COLO829 (cell line): ENCODE measurements at regions not wholly inside any gene's neighbourhood (a gene's known extent, or its start where the extent isn't known, plus 50 kb on each side); places are given as distances from the start of the nearest gene placed in this dataset.

Source experiments
- DNase-seq: peaks from one replicate; pipeline ENCODE4 v3.0.0; 2012; ENCODE audit warnings: low spot score

GRCh38 chr3:31004025-31004678, 109.7 kb upstream of the GADL1 start:
- no peak for DNase-seq

DNA sequence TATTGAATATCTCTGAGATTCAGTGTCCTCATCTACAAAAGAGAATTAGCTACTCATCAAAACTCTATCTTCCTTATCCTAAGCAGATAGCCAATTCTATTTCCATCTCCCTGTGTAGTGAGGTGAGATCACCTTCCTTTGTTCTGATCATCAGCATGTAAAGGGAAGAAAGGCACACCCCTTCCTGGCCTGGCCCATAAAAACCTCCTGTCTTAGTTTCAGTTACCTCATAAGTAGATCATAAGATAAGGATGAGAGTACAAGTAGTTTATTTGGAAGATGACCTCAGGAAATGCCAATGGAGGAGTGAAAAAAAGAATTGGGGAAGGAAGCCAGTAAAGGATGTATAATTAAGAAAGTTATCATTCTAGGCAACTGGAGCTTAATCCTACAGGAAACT, 114.5 kb upstream of the GADL1 start:
- no peak for DNase-seq

- DNase-seq, result no peak
Observed at GRCh38 chr3:31009881-31010280, 115.4 kb upstream of the GADL1 start.

GRCh38 chr3:31010491-31010890, 116.0 kb upstream of the GADL1 start:
- no peak for DNase-seq

DNA sequence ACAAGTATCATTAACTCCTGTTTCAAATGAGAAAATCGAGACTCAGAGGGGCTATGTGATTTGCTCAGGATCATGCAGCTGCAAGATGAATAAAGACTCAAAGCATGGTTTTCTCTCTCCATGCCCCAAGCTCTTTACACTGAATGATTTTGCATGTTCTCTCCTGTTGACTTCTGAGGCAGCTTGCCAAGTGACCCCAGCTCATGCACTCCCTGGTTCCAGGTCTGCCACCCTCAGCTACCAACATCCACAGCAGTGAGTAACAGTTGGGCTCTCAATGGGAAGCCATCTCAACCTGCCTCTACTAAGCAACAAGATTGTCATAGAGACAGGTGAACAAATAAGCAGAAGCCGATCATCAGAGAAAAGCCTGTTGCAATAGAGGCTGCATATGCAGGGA, 116.9 kb upstream of the GADL1 start:
- DNase-seq, result no peak

DNA sequence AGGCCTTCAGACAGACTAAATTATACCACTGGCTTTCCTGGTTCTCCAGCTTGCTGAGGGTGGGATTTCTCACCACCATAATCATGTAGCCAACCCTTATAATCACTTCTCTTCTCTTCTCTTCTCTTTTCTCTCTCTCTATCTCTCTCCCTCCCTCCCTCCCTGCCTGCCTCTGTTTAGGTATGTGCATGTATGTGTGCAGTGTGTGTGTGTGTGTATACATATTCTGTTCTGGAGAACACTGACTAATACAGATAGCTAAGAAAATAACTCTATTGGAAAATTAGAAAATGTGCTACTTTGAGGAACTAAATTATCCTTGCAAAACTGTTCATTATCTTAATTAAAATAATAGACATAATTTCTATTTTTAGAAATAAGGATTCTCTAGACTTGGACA, 118.6 kb upstream of the GADL1 start:
- DNase-seq, result no peak

- DNase-seq, result no peak
Observed at GRCh38 chr3:31013843-31014242, 119.4 kb upstream of the GADL1 start.

DNA sequence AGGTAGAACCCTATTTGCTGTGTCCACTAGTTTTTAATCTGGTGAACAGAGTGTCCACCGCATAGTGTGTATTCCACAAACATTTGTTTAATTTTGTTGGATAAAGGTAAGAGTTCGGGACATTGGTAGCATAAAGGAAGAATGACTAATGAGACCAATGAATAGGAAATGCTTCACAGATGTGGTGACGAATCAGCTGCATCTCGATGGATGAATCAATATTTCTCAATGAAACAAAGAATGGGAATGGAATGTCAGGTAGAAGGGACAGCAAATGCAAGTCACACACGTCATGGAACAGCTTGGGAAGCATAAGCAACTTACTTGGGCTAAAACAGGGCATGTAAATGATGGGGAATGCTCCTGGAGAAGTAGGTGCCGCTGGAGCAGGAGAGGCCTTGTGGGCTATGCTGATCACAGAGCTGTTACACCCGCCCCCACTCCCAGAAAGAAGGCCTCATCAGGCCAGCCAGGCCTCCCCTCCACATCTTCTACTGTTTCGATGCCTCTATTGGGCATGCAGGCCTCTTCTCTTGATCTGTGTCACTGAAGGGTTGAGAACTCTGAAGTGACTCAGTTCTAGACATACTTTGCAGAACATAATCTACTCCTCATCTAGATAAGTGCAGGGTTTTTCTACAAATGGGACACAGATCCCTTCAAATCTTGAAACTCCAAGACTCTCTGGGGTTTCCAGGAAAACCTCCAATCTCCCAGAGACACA, 120.0 kb upstream of the GADL1 start:
- no peak for DNase-seq

DNA sequence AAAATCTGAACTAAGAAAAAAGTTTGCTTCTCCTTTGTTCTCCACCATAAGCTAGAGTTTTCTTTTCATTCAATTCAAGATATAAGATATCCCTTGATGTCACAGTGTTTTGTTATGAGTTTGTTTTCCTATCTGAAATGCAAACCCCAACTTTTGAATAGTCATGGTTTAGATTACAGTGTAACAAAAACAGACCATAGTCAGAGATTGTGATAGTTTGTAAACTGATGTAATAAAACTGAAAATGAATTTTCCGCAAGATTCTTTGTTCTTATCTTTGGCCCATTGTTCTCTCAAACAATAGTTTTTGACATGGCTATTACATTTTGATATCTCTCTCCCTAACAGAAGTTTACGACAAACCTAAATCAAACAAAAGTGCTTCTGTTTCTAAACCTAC, 121.7 kb upstream of the GADL1 start:
- no peak for DNase-seq

- no peak for DNase-seq
Observed at GRCh38 chr3:31022716-31023115, 128.3 kb upstream of the GADL1 start.

GRCh38 chr3:31025541-31025940, 131.1 kb upstream of the GADL1 start:
- DNase-seq, result no peak

DNA sequence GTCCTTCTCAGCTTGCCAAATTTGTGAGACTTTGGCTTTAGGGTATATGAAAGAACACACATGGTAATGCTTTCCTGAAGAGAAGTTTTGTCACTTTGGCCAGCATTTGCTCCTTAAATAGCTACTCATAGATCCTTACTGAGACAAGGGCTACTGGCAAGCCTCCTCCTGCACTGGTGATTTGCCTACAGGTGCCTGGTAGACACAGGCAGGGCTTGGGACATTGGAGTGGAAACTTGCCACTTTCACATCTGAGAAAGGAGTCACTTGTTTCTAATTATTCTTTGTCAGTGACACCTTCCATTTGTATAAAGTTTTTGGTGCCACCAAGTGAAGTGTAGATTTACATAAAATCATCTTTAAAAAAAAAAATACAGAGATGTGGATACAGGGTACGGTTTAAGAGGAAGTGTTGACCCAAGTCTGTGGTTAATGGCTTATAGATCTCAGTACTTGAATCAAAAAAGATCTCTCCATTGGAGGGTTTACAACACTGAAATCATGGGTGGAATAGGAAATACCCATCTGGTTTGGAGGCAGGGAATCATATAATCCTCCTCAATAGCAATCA, 132.8 kb upstream of the GADL1 start:
- DNase-seq, result no peak

- no peak for DNase-seq
Observed at GRCh38 chr3:31027914-31028313, 133.5 kb upstream of the GADL1 start.

DNA sequence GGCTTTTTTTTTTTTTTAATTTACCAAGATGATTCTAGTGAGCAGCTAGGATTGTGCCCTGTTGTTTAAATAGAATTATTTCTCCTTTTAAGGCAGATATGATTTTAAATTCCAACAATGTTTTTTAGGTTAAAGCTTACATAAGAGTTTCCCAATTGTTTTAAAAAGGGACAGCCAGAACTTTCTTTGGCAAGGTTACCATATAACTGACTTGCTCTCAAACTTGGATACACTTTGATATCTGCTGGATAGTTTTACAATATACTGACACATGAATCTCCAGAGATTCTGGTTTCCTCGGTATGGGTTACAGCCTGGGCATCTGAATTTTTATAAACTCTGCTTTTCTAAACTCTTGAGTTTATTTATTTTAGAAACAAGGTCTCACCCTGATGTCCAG, 134.3 kb upstream of the GADL1 start:
- no peak for DNase-seq

DNA sequence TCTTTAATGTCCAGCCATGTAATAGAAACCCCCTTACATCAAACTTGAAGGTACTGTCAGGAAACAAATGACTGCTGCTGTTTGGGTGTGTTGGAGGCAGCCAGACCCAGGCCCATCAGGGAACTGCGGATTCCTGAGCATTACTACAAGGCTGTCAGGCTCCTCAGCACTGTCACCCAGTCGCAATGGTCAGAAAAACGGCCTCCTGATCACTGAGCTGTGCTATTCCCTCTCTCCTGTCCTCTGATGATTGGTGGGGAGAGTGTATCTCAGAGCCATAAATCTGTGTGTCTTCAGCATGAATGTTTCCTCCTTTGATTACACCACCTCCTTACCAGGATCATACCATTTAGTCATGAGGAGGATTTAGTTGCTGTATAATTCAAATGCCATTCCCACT, 135.2 kb upstream of the GADL1 start:
- no peak for DNase-seq

- DNase-seq, result no peak
Observed at GRCh38 chr3:31035681-31036080, 141.2 kb upstream of the GADL1 start.

DNA sequence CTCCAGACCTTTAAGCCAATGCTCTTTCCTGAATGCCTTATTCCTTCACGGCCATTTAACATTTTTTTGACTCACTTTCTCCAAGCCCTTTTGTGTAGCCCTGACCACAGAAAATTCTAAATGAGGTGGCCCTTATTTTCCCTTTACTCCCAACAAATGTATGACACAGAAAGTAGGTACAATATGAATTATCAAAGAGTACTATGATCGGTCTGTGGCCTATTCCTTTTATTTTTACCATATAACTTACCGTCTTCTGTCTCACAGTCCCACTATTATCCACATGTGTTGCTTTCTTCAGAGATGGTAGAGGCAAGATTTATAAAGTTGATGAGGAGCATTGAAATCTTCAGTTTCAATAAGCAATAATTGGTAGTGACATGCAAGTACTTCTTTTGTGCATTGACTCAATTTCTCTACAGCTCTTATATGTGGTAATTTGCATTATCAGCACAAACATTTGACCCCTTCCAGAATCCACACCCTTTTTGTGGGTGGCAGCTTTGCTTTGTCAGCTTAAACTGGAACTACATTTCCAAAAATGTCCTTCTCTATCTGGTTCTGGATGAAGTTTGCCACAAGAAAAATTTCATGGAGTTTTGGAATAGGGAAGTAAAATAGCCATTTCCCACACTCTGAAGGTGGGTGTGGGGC, 143.8 kb upstream of the GADL1 start:
- no peak for DNase-seq

DNA sequence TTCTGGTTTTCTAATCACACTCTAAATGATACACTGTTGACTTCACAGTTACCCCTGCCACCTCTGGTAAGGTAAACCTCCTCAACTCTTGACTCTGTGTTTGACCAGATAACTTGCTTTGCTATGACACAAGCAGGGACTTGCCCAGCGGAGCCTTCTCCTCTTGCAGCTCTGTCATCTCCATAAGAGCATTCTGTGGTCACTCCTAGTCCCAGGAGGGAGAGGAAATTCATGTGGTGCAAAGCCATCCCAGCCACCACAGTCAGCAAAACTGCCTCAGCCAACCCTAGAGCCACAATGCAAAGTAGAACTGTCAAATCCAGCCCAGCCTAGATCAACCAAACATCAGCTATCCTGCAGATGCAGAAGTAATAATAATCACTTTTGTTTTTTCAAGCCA, 144.7 kb upstream of the GADL1 start:
- DNase-seq, result no peak

DNA sequence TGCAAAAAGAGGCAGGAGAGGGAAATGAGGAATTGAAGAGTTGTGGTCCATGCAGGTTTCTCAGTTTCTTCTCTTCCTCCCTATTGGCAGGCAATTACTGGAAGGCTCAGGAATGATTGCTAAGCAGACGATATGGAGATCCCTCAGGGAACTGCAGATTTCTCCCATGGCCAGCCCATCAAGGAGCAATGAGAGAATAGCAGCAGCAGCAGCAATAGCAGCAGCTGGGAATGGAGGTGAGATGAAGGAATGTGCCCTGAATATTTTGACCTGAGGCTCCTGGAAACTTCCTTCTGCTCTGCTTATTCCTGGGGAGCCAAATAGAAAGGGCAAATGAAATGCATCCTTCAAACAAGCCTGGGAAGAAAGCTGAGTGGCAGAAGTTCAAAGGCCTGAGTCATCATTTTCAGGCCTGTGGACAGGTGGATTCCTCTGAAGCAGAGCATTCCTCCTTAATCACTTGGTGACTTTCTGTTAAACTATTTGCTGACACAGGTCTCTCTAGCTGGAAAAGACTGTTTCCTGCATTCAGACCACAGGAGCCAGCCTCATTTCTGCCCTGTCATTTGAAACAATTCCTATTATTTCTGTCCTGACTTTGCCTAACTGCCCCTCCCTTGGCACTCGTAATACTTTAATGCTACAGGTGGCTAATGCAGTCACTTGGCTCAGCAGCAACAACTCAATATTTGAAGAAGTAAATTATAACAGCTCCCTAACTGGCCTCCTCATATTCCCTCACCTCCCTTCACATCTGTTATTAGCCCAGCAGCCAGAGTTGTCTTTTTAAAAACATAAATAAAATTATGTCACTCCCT, 146.9 kb upstream of the GADL1 start:
- peak; percentile 53 for DNase-seq

- DNase-seq, result no peak
Observed at GRCh38 chr3:31043184-31043819, 148.8 kb upstream of the GADL1 start.

DNA sequence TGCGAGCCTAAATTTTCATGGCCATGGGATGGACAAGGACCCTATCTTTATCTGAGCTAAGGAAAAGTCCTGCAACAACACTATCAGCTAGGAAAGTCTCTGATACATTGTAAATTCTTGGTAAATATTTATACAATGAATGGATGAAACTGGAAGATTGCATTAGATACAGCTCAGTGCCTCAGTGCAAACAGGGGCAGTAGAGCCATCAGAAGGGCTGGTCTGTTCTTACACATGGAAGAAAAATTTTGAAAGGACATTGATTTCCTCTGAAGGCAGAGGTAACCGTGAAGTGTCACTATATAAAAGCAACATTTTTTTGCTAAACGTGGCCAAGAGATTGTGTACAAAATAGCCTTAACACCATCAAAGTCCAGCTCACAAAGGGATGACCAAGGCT, 153.2 kb upstream of the GADL1 start:
- no peak for DNase-seq

DNA sequence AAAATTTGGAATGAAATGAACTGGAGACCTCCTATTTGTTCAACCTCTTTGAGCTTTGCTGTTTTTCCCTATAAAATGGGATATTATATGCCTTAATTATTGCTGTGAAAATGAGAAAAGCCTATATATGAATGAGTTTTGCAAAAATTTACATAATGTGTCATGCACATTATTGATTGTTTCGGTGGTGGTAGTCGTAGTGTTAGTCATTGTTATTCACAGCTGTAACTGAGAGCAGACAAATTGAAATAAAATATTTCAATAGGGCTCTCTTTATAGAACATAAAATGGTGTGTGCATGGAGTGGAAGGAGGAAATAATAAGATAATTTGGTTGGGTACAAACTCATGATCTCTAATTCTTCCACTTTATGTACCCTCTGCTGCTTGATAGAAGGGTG, 153.7 kb upstream of the GADL1 start:
- no peak for DNase-seq
